ENCODE measurements at regions not wholly inside any gene's neighbourhood (a gene's known extent, or its start where the extent isn't known, plus 50 kb on each side); places are given as distances from the start of the nearest gene placed in this dataset.

DNA sequence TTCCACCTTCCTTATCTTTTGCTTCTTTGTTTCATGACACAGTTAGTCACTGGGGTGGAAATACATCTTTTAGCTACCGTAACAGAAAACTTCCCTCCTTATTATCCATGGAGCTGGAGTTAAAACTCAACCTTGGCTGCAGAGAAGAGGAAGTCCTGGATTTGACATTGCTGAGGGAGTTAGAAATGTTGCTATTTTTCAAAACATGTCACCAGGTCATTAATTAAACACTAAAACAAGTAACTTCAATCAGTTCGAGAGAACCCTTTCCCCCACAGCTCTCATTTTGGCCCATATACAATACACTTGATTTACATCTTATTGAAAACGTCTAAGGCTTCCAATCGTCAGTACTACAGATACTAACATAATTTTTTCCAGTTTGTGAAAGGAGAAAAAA lies 237.9 kb upstream of the CD180 start:
- no peak for DNase-seq

DNA sequence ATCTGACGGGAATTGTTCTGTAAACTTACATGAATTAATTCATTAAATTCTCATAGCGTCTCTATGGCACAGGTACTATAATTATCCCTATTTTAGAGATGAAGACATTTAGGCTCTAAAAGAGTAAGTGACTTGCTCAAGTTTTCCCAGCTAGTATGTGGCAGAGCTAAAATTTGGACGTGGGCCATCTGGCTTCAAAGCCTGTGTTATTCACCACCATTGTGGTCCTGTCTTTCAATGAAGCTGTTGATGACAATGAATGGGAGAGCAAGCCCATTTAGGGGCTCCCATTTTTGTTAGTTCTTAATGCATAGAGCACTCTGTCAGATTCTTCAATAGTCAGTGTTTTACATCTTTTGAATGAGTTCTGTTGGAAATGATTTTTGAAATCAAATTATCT lies 236.0 kb upstream of the CD180 start:
- no peak for DNase-seq

DNA sequence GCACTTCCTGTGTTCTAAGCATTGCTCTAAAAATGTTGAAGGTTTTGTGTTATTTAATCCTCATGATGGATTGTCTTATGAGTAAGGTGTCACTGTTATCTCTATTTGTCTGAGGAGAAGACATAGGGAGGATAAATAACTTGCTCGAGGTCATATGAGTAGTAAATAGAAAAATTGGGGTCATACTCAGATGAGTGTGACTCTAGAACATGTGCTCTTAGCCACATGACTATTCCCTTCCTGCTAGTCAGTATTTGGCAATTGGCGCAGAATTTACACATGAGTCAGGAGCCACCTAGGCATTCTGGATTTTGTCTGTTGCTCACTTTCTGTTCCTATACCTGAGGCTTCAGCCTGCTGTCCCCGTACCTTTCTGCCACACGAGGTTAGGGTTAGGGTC lies 234.6 kb upstream of the CD180 start:
- DNase-seq, result no peak

DNA sequence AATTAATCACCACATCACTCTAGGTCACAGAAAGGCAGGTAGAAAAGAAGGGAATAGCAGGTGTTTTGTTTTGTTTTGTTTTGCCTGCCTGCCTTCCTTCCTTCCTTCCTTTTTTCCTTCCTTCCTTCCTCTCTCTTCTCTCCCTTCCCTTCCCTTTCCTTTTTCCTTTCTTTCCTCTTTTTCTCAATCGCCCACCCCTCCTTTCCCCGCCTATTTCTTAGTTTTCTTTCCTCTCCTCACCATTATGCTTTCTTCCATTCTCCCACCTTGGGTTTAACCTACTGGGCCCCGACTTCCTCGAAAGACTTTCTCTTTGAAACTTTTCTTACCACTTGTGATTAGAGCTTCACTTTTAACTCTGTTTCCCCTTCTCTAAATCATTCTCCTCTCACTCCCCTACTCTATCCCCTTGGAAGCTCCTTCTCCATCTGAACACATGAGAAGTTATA lies 231.3 kb upstream of the CD180 start:
- DNase-seq, result no peak

DNA sequence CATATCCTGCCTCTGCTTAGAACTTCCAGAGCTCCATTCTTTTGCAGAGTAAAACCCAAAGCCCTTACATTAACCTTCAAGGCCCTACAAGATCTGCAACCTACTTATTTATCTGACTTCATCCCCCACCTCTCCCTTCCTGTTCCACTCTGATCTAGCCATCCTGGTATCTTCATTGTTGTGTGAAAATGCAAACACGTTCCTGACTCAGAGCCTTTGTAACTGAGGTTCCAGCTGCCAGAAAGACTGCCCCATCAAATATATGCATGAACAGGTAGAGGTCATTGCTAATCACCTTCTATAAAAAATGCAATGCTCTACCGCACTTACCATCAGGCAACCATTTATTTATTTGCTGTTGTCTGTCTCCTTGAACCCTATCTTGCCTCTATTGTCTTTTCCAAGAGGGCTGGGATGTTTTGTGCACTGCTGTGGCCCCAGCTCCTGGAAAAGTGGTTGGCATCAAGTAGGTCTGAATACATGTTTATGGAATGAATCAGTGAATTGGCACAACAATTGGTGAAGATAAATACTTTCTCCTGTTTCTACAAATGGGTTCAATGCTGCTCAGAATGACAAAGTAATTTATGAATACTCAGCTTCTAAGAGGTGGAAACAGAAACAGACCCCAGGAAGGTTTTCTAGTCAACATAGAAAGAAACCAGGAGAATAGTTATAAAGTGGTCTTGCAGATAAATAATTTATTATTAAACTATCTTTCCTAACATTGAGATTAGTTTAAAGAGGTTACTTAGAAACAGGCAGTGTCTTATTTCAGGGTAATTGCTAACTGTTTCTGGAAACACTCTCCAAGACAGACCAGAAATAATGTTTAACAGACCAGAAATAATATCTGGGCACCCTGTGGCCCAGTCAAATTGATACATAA lies 230.6 kb upstream of the CD180 start:
- DNase-seq, result no peak

DNA sequence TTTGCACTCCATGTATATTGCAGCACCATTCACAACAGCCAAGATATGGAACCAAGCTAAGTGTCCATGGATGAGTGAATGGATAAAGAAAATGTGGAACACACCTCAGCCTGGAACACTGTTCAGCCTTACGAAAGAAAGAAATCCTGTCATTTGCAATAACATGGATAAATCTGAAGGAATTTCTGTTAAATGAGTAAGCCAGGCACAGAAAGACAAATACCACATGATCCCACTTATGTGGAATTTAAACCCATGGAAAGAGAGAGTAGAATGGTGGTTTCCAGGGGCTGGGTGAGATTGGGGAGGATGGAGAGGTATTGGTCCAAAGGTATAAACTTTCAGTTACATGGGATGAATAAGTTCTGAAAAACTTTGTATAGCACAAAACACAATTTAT lies 228.9 kb upstream of the CD180 start:
- DNase-seq, result no peak

DNA sequence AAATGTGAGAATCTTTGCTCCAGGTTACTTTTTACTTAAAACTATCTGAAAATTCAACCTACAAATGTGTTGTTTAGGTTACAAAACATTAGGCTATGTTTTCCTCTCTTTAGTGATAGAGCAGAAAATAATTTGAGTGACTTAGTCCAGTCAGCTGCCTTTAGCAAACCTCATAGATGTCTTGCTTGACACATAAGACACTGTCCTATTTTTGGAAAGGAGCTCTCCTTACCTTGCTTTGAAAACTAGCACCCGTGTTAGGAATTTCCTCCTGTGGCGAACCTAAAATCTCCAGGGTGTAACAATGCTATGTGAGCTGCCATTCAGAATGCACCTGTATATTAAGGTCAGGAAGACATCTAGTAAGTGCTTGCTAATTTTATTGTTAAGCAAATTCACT lies 221.2 kb upstream of the CD180 start:
- no peak for DNase-seq

DNA sequence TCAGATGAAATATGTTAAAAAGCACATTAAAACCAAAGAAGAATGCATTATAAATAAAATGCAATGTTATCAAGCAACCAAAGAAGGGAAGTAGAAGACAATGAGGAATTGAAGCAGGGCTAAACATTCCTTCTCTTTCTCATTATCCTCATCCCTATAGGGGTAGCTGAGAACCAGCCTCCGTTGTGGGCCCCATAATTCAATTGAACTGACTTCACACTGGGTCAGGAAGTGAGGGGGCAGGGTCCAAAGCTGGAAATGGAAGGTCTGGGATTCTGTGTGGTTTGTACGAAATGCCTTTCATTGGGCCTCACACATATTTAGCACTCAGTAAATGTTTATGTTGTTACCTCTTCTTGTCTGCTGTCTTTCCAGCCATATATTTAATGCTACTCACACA lies 220.4 kb upstream of the CD180 start:
- no peak for DNase-seq

DNA sequence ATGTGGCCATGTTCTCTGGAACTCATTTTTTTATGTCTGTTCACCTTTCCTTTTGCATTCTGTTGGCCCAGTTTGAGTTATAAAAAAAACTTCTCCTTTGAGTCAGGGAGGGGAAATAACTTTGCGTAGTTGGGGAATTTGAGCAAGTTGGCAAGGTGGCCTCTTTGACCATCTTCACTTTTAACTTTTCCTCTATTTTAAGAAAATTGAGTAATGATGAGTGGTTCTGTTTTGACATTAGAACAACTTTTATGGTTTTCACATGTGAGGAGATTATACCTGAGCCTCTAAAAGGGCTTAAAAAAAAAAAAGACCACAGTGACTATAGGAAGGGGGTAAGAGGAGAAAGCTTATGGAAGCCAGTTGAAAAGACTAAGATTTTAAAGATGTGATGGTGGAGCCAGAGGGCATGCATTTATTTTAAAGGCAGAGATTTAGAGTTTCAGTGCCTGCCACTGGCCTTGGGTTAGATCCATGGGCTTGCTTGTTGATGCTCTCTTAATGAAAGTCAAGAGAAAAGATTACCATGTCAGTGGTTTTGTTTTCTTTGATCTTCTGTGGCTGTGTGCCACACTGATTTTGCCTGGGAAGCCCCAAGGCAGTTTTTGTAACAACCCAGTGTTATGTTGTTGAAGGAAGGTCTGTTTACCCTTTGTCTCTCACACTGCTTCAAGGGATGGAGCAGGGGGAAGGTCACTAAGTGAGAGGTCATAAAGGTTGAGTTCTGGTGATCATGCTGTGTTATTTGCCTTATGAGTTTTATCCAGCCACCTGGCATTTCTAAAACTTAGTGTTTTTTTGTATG lies 219.7 kb upstream of the CD180 start:
- no peak for DNase-seq

DNA sequence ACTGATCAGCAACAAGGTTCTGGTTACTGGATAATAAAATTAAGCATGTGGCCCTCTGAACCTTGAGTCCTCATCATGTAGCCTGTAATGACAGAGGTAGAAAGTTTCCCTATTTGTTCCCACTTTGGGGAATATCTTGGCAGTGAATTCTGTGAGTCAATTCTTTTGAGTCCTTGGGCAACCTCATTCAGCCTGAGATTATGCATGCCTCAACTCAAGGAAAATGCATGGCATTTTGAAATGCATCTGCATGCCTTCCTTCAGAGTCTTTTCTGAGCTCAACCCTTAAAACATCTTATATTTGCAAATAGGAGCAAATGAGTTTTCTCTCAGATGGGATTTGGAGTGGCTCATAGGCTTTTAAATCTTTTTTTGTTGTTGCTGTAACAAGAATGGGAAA lies 218.1 kb upstream of the CD180 start:
- DNase-seq, result no peak

DNA sequence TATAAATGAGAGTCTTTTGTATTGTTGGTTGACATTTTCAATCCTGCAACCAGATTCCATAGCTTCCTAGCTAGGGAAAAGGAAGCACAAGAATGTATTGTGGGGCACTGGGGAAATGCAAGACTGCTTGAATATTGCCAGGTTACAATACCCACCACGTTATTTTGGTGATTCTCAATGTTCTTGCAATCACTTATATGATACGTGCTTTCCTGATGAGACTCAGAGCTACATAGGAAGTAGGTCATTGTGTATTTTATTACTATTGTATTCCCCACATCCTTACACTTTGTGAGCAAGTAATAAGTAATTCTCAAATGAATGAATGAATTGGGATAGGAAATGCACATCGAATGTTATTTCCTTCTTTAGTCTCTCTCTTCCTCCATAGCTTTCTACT lies 217.1 kb upstream of the CD180 start:
- no peak for DNase-seq

DNA sequence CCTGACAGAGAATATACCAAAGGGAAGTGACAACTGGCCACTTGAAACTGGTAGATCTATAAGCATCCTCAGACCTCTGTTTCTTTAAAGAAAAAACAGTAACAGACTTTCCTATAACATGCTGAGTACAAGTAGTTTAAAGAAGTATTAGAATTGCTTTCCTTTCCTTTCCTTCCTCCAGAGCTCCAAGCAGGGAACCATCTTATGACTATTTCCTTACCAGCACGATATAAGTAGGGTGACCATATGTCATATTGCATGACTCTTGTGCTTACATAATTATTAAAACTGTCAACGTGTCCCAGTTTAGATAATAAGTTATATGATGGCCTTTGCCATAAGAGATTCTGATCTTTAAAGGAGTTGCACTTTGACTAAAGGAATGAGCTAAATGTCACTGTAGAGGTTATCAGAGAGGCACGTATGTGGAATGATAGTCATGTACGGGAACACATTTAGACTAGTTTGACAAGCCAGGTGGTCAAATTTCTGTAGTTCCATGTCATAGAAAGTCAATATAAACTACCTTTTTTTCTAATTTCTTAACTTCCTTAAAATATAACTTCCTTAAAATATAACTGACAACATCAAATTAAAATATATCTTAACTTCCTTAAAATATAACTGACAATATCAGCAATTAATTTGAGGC lies 212.7 kb upstream of the CD180 start:
- no peak for DNase-seq

DNA sequence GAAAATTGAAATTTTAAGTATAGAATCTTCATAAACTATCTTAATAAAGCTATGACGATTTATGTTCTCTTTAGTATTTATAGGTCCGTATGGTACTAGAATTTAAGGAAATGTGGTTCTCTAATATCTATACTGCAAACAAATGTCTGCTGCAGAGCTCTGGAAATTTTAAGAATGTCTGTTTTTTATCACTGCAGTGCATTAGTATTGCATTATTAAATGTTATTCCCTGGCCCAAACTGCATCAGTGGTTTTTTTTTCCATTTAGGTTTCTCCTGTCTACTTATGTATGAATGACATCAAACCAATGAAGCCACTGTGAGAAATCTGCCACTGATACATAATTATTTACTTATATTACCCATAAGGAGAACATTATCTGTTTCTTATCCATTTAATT lies 211.4 kb upstream of the CD180 start:
- DNase-seq, result no peak

DNA sequence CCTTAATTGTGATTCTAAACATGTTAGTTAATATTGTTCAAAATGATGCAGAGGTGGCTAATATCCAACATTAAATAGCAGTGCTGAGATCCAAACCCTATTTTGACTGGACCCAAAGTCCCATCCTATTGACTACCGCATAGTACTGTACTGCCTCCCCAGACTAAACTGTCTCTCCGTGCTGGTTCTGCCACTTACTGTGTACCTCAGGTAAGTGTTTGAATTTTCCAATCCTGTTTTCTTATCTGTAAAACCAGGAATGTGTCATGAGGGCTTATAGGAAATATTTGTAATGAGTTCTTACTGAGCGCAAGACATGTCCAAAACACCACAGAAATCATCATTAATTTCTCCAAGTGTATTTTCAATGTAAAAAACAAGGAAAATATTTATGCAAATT lies 209.2 kb upstream of the CD180 start:
- no peak for DNase-seq

DNA sequence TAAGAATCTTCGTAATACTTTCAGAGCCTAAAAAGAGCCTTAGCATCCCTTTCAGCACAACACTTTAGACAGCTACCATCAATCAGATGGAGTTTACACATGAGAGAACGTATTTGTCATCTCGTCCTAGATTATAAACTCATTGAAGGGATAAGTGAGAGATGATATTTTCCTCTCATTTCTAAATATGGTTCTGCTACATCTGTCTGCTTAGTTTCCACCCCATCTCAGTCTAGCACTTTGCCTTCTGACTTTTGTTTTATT lies 208.4 kb upstream of the CD180 start:
- no peak for DNase-seq

DNA sequence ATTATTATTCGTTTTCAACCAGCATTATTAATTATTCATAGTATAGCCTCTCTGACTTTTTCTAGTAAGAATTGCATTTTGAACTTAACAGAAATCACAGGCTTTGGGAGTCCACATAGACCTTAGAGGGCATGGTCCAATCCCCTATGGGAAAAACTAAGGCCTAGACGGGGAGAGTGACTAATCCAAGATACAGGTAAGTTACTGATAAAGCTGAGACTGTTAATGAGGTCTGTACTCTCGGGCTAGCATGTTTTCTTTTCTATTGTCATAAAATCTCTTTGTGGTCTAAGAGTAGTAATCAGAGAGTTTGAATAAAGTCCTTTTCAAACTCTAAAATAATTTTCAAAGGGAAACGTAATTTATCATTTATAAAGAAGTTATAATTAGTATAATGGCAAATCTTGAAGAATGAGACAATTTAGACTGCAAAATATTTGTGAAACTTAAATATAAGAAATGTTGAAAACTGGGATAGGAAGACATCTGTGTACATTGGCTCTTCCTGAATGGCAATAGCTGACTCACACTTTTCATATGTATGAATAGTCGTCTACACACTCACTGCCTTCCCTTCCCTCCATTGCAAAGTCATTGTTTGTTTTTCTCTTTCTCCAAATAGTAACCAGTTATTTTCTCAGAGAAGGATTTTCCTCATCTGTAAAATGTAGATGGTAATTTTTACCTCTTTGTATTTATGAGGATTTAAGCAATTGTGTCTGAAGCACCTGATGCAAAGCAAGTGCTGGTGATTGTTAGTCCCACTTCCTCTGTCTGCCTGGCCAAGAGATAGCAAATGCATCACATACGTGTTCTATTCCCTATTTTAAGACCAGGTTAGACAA lies 207.9 kb upstream of the CD180 start:
- no peak for DNase-seq

DNA sequence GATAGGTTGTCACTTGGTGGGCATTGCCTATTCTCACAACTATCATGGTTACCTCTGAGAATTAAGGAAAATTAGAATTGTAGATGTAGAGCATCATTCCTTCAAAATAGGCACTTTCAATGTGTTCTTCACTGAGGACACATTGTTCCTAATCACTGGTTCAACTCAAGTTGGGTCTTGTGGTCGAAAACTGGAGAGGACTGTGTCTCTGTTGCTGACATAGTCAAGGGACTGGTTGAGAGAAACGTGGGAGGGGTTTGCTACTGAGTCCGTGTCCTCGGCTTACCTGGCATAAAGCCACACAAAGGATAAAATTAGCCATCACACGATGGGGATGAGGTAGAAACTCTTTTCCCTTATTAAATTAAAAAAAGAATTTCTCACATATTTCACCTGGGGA lies 205.9 kb upstream of the CD180 start:
- no peak for DNase-seq

DNA sequence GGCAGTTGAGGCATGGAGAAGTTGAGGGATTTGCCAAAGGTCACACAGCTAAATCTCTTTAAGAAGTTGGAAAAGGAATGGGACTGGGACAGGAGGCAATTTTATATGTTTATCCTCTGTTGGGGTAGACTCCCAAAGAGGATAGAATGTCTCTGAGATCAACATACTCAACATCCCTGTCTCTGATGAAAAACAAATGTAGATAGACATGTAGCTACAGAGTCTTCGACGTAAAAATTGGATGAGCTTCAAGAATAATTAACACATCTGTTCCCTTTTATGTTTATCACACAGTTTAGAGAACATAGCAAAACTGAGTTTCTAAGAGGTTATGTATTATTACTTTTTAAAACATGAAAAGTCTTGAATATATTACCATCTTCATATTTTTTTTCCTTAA lies 204.6 kb upstream of the CD180 start:
- peak; percentile 61 for DNase-seq

DNA sequence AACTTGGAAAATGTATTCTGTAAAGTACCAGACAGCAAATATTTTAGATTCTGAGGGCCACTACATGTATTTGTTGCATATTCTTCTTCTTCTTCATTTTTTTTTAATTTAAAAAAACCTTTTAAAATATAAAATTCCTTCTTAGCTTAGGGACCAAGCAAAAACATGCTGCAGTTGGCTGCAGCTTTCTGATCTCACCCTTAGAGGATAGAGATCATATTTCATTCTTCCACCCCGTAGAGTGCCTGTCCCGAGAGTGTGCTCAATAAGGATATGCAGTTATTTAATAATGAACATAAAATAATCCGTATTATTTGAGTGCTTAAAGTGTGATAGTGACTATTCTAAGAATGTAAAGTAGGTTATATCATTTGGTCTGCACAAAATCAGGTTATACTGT lies 204.2 kb upstream of the CD180 start:
- DNase-seq, result no peak

DNA sequence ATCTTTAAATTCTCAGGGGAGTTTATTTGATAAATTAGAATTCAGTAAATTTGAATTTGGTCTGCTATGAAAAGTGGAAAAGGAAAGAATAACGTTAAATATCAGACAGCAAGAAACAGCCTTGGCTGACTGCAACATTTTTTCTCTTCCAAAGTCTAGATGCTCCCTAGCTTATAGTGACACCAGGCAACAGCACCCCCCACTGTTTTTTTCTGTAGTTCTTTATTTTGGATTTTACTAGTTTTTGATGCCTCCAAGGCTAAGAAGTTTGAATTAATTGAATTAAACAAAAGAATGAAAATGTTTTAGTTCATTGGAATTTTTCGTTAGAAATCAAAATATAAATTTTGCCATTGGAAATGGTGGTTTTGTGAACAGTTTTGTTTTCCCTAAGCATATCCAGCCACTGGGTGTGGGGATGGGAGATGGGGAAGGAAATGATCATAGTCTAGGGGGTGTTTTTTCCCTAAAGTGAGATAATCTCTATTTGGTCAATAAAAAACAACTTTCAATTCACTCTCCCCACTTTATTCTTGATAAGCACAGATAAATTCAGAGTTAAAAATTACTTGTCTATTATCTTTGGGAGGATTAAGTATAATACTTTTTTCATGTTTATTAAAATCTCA lies 199.3 kb upstream of the CD180 start:
- peak; percentile 8 for DNase-seq

DNA sequence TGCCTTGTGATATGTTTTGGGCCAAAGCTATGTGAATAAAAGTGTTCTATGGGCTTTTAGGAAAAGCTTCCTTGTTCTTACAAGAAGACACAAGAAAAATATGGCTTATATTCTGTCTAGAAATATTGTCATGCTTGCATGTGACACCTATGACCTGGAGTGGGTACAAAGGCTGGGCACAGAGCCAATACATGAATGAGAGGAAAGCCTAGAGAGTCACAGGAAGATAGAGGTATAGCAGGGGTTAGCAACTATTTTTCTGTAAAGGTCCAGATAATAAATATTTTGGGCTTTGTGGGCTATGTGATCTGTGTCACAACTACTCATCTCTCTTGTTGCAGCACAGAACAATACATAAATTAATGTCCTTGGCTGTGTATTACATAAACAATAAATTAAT lies 196.6 kb upstream of the CD180 start:
- no peak for DNase-seq

DNA sequence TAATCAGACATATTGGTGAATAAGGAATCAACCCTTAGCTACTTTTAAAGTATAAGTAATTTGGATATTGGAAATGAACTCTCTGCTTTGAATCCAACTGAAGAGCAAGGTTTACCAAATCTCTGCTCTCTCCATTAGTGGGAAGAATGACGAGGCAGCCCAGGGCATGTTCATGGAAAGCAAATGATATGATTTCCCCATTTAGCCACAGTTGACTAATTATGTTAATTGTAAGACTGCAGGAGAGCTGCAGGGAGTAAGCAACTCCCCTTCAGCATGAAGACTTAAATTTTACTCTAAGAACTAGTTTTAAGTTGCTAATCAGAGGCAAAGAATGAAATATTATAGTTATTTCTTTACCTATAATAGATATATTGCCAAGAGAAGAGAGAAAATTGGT lies 194.3 kb upstream of the CD180 start:
- DNase-seq, result no peak

DNA sequence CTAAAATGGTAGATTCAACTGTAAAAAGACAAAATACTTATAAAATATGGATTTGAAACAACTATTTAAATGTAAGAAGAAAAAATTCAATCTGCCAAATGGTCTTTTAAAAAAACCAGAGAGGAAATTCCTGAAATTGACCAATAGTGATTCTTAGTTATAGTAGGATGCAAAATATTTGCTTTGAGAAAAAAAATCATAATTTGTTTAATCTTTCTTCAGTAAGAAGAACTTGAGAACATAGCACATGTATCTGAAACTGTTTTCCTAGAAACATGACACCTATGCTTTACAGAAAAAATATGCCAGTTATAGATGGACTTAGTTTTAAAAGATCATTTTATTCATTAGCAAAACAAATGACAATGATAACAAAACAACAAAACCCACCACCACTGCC lies 186.9 kb upstream of the CD180 start:
- no peak for DNase-seq

All from NCI-H1694 treated with DMSO at 0.1 percent for 48 hours (cell line).